ENCODE measurements at regions not wholly inside any gene's neighbourhood (a gene's known extent, or its start where the extent isn't known, plus 50 kb on each side); places are given as distances from the start of the nearest gene placed in this dataset.

- Histone ChIP-seq H2AFZ (ENCODE audit: insufficient read depth, low read depth, low read length, poor library complexity, severe bottlenecking) (no peak overlapping the region), H3K79me2 (ENCODE audit: control insufficient read depth, insufficient read depth, low read length) (no peaks in the 10 kb centered on the region), H3K27ac (ENCODE audit: low read length in 2 of 2) (no peak overlapping the region), H4K20me1 (ENCODE audit: control insufficient read depth, insufficient read depth, low read length, poor library complexity, severe bottlenecking) (no peaks in the 10 kb centered on the region), H3K27me3 (replicated peaks in 1 of 4; ENCODE audit: control extremely low read depth in 1 of 4, control insufficient read depth in 3 of 4, insufficient read depth in 4 of 4, low read length in 3 of 4) (no peaks in the 10 kb centered on the region), H3K9me3 (ENCODE audit: control extremely low read depth in 1 of 3, control insufficient read depth in 2 of 3, insufficient read depth in 1 of 3, low read length in 2 of 3) (no peaks in the 10 kb centered on the region), H3K4me3 (ENCODE audit: control extremely low read depth in 1 of 5, extremely low read depth in 1 of 5, insufficient read depth in 1 of 5, low read depth in 2 of 5, low read length in 4 of 5) (no peak overlapping the region), H3K9ac (ENCODE audit: low read length) (no peak overlapping the region), H3K4me2 (replicated peaks; ENCODE audit: low read depth, low read length, poor library complexity, severe bottlenecking) (no peak overlapping the region), H3K36me3 (replicated peaks in 1 of 2; ENCODE audit: control extremely low read depth in 1 of 2, control insufficient read depth in 1 of 2, extremely low read depth in 1 of 2, insufficient read depth in 2 of 2, low read length in 1 of 2) (no peaks in the 10 kb centered on the region), H3K4me1 (ENCODE audit: control insufficient read depth in 2 of 2, insufficient read depth in 2 of 2, low read length in 2 of 2) (no peaks in the 10 kb centered on the region)
- ATAC-seq (ENCODE audit: low read depth) (no peak), DNase-seq (no peak)
- Mint-ChIP-seq H3K27me3 (peaks cover 4% of the 10 kb centered on the region), H3K4me3 (no peak overlapping the region), H3K9me3 (ENCODE audit: insufficient read depth) (no peaks in the 10 kb centered on the region), H3K27ac (no peak overlapping the region), H3K4me1 (no peaks in the 10 kb centered on the region)
- ChIA-PET POLR2A (no interaction called here), CTCF (no interaction called here)
- no peak for TF ChIP-seq CTCF (IDR thresholded peaks at IDR 0.05)
- no peak for TF ChIP-seq EZH2 (IDR thresholded peaks at IDR 0.05; ENCODE audit: borderline replicate concordance, insufficient read depth, low read depth, low read length, poor library complexity, severe bottlenecking)
- no CpG with 5 or more reads among the region's 1 CpG for WGBS (ENCODE audit: insufficient coverage)
- intact Hi-C loops (cut with micrococcal nuclease) = no loop called here
Observed at GRCh38 chr11:16558494-16558893, 180.0 kb upstream of the C11orf58 start.

GRCh38 chr11:16555956-16556355 lies 182.5 kb upstream of the C11orf58 start:
- ATAC-seq (ENCODE audit: low read depth) (no peak), DNase-seq (no peak)
- Histone ChIP-seq H3K9ac (ENCODE audit: low read length) (no peak overlapping the region), H3K36me3 (replicated peaks in 1 of 2; ENCODE audit: control extremely low read depth in 1 of 2, control insufficient read depth in 1 of 2, extremely low read depth in 1 of 2, insufficient read depth in 2 of 2, low read length in 1 of 2) (no peaks in the 10 kb centered on the region), H3K4me2 (replicated peaks; ENCODE audit: low read depth, low read length, poor library complexity, severe bottlenecking) (no peak overlapping the region), H2AFZ (ENCODE audit: insufficient read depth, low read depth, low read length, poor library complexity, severe bottlenecking) (no peak overlapping the region), H4K20me1 (ENCODE audit: control insufficient read depth, insufficient read depth, low read length, poor library complexity, severe bottlenecking) (no peaks in the 10 kb centered on the region), H3K4me3 (ENCODE audit: control extremely low read depth in 1 of 5, extremely low read depth in 1 of 5, insufficient read depth in 1 of 5, low read depth in 2 of 5, low read length in 4 of 5) (no peak overlapping the region), H3K27me3 (replicated peaks in 1 of 4; ENCODE audit: control extremely low read depth in 1 of 4, control insufficient read depth in 3 of 4, insufficient read depth in 4 of 4, low read length in 3 of 4) (no peaks in the 10 kb centered on the region), H3K9me3 (ENCODE audit: control extremely low read depth in 1 of 3, control insufficient read depth in 2 of 3, insufficient read depth in 1 of 3, low read length in 2 of 3) (no peaks in the 10 kb centered on the region), H3K27ac (ENCODE audit: low read length in 2 of 2) (no peak overlapping the region), H3K79me2 (ENCODE audit: control insufficient read depth, insufficient read depth, low read length) (no peaks in the 10 kb centered on the region), H3K4me1 (ENCODE audit: control insufficient read depth in 2 of 2, insufficient read depth in 2 of 2, low read length in 2 of 2) (no peaks in the 10 kb centered on the region)
- no peak for TF ChIP-seq CTCF (IDR thresholded peaks at IDR 0.05)
- no peak for TF ChIP-seq EZH2 (IDR thresholded peaks at IDR 0.05; ENCODE audit: borderline replicate concordance, insufficient read depth, low read depth, low read length, poor library complexity, severe bottlenecking)
- intact Hi-C loops (cut with micrococcal nuclease) = no loop called here
- ChIA-PET CTCF (no interaction called here), POLR2A (no interaction called here)
- H3K27me3 Mint-ChIP-seq = no peaks in the 10 kb centered on the region
- no peak overlapping the region for H3K27ac Mint-ChIP-seq
- H3K9me3 Mint-ChIP-seq (ENCODE audit: insufficient read depth) = no peaks in the 10 kb centered on the region
- WGBS (ENCODE audit: insufficient coverage) = no CpG with 5 or more reads among the region's 2 CpGs
- H3K4me3 Mint-ChIP-seq = no peak overlapping the region
- no peaks in the 10 kb centered on the region for H3K4me1 Mint-ChIP-seq
